HFF-Myc (cell line): ENCODE measurements at regions not wholly inside any gene's neighbourhood (a gene's known extent, or its start where the extent isn't known, plus 50 kb on each side); places are given as distances from the start of the nearest gene placed in this dataset.

Experiments used
- DNase-seq: peaks from one replicate; pipeline ENCODE4 v3.0.0-alpha.2; 2011; ENCODE audit warnings: low read depth; ENCODE audit errors: extremely low read depth
- H3K4me3 ChIP-seq: replicated peaks from 2 replicates; pipeline ENCODE4 v1.5.1; 2011; ENCODE audit warnings: low read depth, mild to moderate bottlenecking, control low read depth, low read length
- CTCF ChIP-seq: IDR thresholded peaks from 2 replicates; pipeline ENCODE4 v1.5.1; 2012; ENCODE audit warnings: mild to moderate bottlenecking, low read depth, low read length, control low read depth; ENCODE audit errors: missing control alignments

GRCh38 chr10:125225051-125225450, 64.7 kb upstream of the CTBP2 start:
- no peak for TF ChIP-seq CTCF
- DNase-seq: no peak
- H3K4me3 ChIP-seq: no peak overlapping the region

- no peak for DNase-seq
- H3K4me3 ChIP-seq: no peak overlapping the region
- TF ChIP-seq CTCF: no peak
These were observed 62.3 kb upstream of the CTBP2 start for GRCh38 chr10:125222515-125223308.

- DNase-seq: no peak
- H3K4me3 ChIP-seq: no peak overlapping the region
- no peak for TF ChIP-seq CTCF
These were observed 61.4 kb upstream of the CTBP2 start for GRCh38 chr10:125221716-125222115.

GRCh38 chr10:125219776-125220175, 59.4 kb upstream of the CTBP2 start:
- no peak for DNase-seq
- TF ChIP-seq CTCF: no peak

GRCh38 chr10:125218967-125219366, 58.6 kb upstream of the CTBP2 start:
- DNase-seq: no peak
- no peak for TF ChIP-seq CTCF
- H3K4me3 ChIP-seq: no peak overlapping the region

More at GRCh38 chr10:125219776-125220175, 59.4 kb upstream of the CTBP2 start:
- no peak overlapping the region for H3K4me3 ChIP-seq

GRCh38 chr10:125217990-125218675, 57.8 kb upstream of the CTBP2 start:
- no peak for TF ChIP-seq CTCF
- no peak for DNase-seq

More at GRCh38 chr10:125217990-125218675, 57.8 kb upstream of the CTBP2 start:
- H3K4me3 ChIP-seq: no peak overlapping the region
